Activated CD4-positive, alpha-beta T cell treated with anti-CD3 and anti-CD28 coated beads, Interleukin-2, amount 10 ng/mL, durations not matched to agents 24 days and 14 days (primary cell): ENCODE measurements at regions not wholly inside any gene's neighbourhood (a gene's known extent, or its start where the extent isn't known, plus 50 kb on each side); places are given as distances from the start of the nearest gene placed in this dataset.
A peak's percentile ranks its signal among the peaks of the same experiment; 100 is the strongest.

Experiments used
- DNase-seq: peaks from one replicate; pipeline ENCODE4 v3.0.0; 2022
- H3K27ac Mint-ChIP-seq: one replicate; pipeline ENCODE4 v1.8.0; 2022; ENCODE audit warnings: mild to moderate bottlenecking, mixed read lengths
- H3K27me3 Mint-ChIP-seq: one replicate; pipeline ENCODE4 v1.8.0; 2022; ENCODE audit warnings: mixed read lengths
- H3K36me3 Mint-ChIP-seq: one replicate; pipeline ENCODE4 v1.8.0; 2022; ENCODE audit warnings: low read depth, mild to moderate bottlenecking, mixed read lengths
- H3K4me1 Mint-ChIP-seq: one replicate; pipeline ENCODE4 v1.8.0; 2021; ENCODE audit warnings: mixed read lengths
- H3K4me3 Mint-ChIP-seq: one replicate; pipeline ENCODE4 v1.8.0; 2022; ENCODE audit warnings: mild to moderate bottlenecking, moderate library complexity, mixed read lengths
- H3K9me3 Mint-ChIP-seq: one replicate; pipeline ENCODE4 v1.8.0; 2021; ENCODE audit warnings: mixed read lengths
- intact Hi-C: fragments of 100-400 bp; cut with micrococcal nuclease; formaldehyde crosslinking; loops from one replicate; pipeline ENCODE4 v1.15.1; 2023

- no peaks in the 10 kb centered on the region for H3K36me3 Mint-ChIP-seq
- H3K27ac Mint-ChIP-seq = no peak overlapping the region
- peaks cover 2% of the 10 kb centered on the region for H3K27me3 Mint-ChIP-seq
- DNase-seq = peak; percentile 30
- H3K9me3 Mint-ChIP-seq = no peaks in the 10 kb centered on the region
- H3K4me1 Mint-ChIP-seq = no peaks in the 10 kb centered on the region
- no peak overlapping the region for H3K4me3 Mint-ChIP-seq
- intact Hi-C loops = no loop called here
Observed at GRCh38 chr15:100735129-100736053, 133.0 kb downstream of the ASB7 start.

GRCh38 chr15:100737214-100737613, 134.8 kb downstream of the ASB7 start:
- intact Hi-C loops = no loop called here
- Mint-ChIP-seq H3K9me3 (no peaks in the 10 kb centered on the region), H3K27ac (no peak overlapping the region), H3K4me3 (no peak overlapping the region), H3K4me1 (no peaks in the 10 kb centered on the region), H3K36me3 (no peaks in the 10 kb centered on the region), H3K27me3 (peaks cover 10% of the 10 kb centered on the region)
- peak; percentile 40 for DNase-seq

GRCh38 chr15:100738614-100739013, 136.2 kb downstream of the ASB7 start:
- peak; percentile 37 for DNase-seq
- Mint-ChIP-seq H3K27ac (no peak overlapping the region), H3K36me3 (no peaks in the 10 kb centered on the region), H3K27me3 (peaks cover 20% of the 10 kb centered on the region), H3K4me1 (no peaks in the 10 kb centered on the region), H3K9me3 (no peaks in the 10 kb centered on the region), H3K4me3 (no peak overlapping the region)
- intact Hi-C loops = no loop called here

- Mint-ChIP-seq H3K27ac (no peak overlapping the region), H3K4me3 (no peak overlapping the region), H3K9me3 (no peaks in the 10 kb centered on the region), H3K36me3 (no peaks in the 10 kb centered on the region), H3K27me3 (peaks cover 26% of the 10 kb centered on the region), H3K4me1 (no peaks in the 10 kb centered on the region)
- intact Hi-C loops = no loop called here
- peak; percentile 21 for DNase-seq
Observed at GRCh38 chr15:100740138-100740537, 137.7 kb downstream of the ASB7 start.

- Mint-ChIP-seq H3K9me3 (peaks cover 9% of the 10 kb centered on the region), H3K4me3 (no peak overlapping the region), H3K27me3 (peaks cover 31% of the 10 kb centered on the region), H3K36me3 (no peaks in the 10 kb centered on the region), H3K27ac (no peak overlapping the region), H3K4me1 (no peaks in the 10 kb centered on the region)
- no peak for DNase-seq
- intact Hi-C loops = no loop called here
Observed at GRCh38 chr15:100751585-100751984, 128.0 kb upstream of the ALDH1A3 start.

- Mint-ChIP-seq H3K4me3 (no peak overlapping the region), H3K36me3 (no peaks in the 10 kb centered on the region), H3K4me1 (no peaks in the 10 kb centered on the region), H3K27ac (no peak overlapping the region), H3K9me3 (peaks cover under 1% of the 10 kb centered on the region), H3K27me3 (peaks cover 30% of the 10 kb centered on the region)
- intact Hi-C loops = no loop called here
- DNase-seq = no peak
Observed at GRCh38 chr15:100753503-100753902, 126.1 kb upstream of the ALDH1A3 start.

- no peak for DNase-seq
- Mint-ChIP-seq H3K9me3 (no peaks in the 10 kb centered on the region), H3K27me3 (peaks cover 30% of the 10 kb centered on the region), H3K4me1 (no peaks in the 10 kb centered on the region), H3K27ac (no peak overlapping the region), H3K36me3 (no peaks in the 10 kb centered on the region), H3K4me3 (no peak overlapping the region)
- intact Hi-C loops = no loop called here
Observed at GRCh38 chr15:100757661-100758060, 122.0 kb upstream of the ALDH1A3 start.

GRCh38 chr15:100758555-100758954, 121.1 kb upstream of the ALDH1A3 start:
- Mint-ChIP-seq H3K4me3 (no peak overlapping the region), H3K27ac (no peak overlapping the region), H3K4me1 (no peaks in the 10 kb centered on the region), H3K27me3 (peaks cover 28% of the 10 kb centered on the region), H3K36me3 (no peaks in the 10 kb centered on the region), H3K9me3 (no peaks in the 10 kb centered on the region)
- intact Hi-C loops = no loop called here
- DNase-seq = no peak

GRCh38 chr15:100759106-100759505, 120.5 kb upstream of the ALDH1A3 start:
- no peak overlapping the region for H3K27ac Mint-ChIP-seq

GRCh38 chr15:100759698-100760356, 119.8 kb upstream of the ALDH1A3 start:
- intact Hi-C loops = no loop called here
- H3K27ac Mint-ChIP-seq = no peak overlapping the region
- no peak overlapping the region for H3K4me3 Mint-ChIP-seq
- H3K36me3 Mint-ChIP-seq = no peaks in the 10 kb centered on the region
- no peaks in the 10 kb centered on the region for H3K4me1 Mint-ChIP-seq
- H3K27me3 Mint-ChIP-seq = peaks cover 24% of the 10 kb centered on the region
- H3K9me3 Mint-ChIP-seq = no peaks in the 10 kb centered on the region
- DNase-seq = no peak

More at GRCh38 chr15:100759106-100759505, 120.5 kb upstream of the ALDH1A3 start:
- no peak for DNase-seq
- Mint-ChIP-seq H3K36me3 (no peaks in the 10 kb centered on the region), H3K27me3 (peaks cover 28% of the 10 kb centered on the region), H3K4me3 (no peak overlapping the region), H3K9me3 (no peaks in the 10 kb centered on the region), H3K4me1 (no peaks in the 10 kb centered on the region)
- intact Hi-C loops = no loop called here

- intact Hi-C loops = no loop called here
- Mint-ChIP-seq H3K36me3 (no peaks in the 10 kb centered on the region), H3K9me3 (no peaks in the 10 kb centered on the region), H3K4me1 (no peaks in the 10 kb centered on the region), H3K27me3 (peaks cover 24% of the 10 kb centered on the region), H3K27ac (no peak overlapping the region), H3K4me3 (no peak overlapping the region)
- no peak for DNase-seq
Observed at GRCh38 chr15:100760357-100760903, 119.2 kb upstream of the ALDH1A3 start.

GRCh38 chr15:100761290-100761935, 118.2 kb upstream of the ALDH1A3 start:
- Mint-ChIP-seq H3K4me1 (no peaks in the 10 kb centered on the region), H3K4me3 (no peak overlapping the region), H3K9me3 (no peaks in the 10 kb centered on the region), H3K36me3 (no peaks in the 10 kb centered on the region), H3K27ac (no peak overlapping the region), H3K27me3 (peaks cover 21% of the 10 kb centered on the region)
- intact Hi-C loops = no loop called here
- DNase-seq = peak; percentile 45

GRCh38 chr15:100762289-100762688, 117.3 kb upstream of the ALDH1A3 start:
- intact Hi-C loops = no loop called here
- Mint-ChIP-seq H3K36me3 (no peaks in the 10 kb centered on the region), H3K27ac (no peak overlapping the region), H3K9me3 (no peaks in the 10 kb centered on the region), H3K4me3 (no peak overlapping the region), H3K4me1 (no peaks in the 10 kb centered on the region), H3K27me3 (peaks cover 19% of the 10 kb centered on the region)
- DNase-seq = no peak
